ENCODE measurements at regions not wholly inside any gene's neighbourhood (a gene's known extent, or its start where the extent isn't known, plus 50 kb on each side); places are given as distances from the start of the nearest gene placed in this dataset.

- Histone ChIP-seq H3K9ac (ENCODE audit: low read length) (no peak overlapping the region), H3K36me3 (ENCODE audit: control insufficient read depth, insufficient read depth, low read length) (no peaks in the 10 kb centered on the region), H3K4me1 (ENCODE audit: control insufficient read depth, insufficient read depth, low read length) (no peaks in the 10 kb centered on the region), H3K4me3 (ENCODE audit: low read length) (no peak overlapping the region), H3K9me3 (ENCODE audit: control insufficient read depth, low read length) (no peaks in the 10 kb centered on the region), H3K27me3 (ENCODE audit: control insufficient read depth, insufficient read depth, low read length) (no peaks in the 10 kb centered on the region)
These were observed 299.5 kb downstream of the DCDC2C start for GRCh38 chr2:4002841-4003403.

GRCh38 chr2:4012197-4012596 lies 308.8 kb downstream of the DCDC2C start:
- no peaks in the 10 kb centered on the region for H3K4me1 ChIP-seq (ENCODE audit: control insufficient read depth, insufficient read depth, low read length)
- H3K4me3 ChIP-seq (ENCODE audit: low read length), result no peak overlapping the region
- H3K9me3 ChIP-seq (ENCODE audit: control insufficient read depth, low read length), result no peaks in the 10 kb centered on the region
- no peaks in the 10 kb centered on the region for H3K27me3 ChIP-seq (ENCODE audit: control insufficient read depth, insufficient read depth, low read length)
- no peak overlapping the region for H3K9ac ChIP-seq (ENCODE audit: low read length)
- no peaks in the 10 kb centered on the region for H3K36me3 ChIP-seq (ENCODE audit: control insufficient read depth, insufficient read depth, low read length)

GRCh38 chr2:4018535-4018934 lies 315.2 kb downstream of the DCDC2C start:
- H3K9ac ChIP-seq (ENCODE audit: low read length), result no peak overlapping the region
- H3K9me3 ChIP-seq (ENCODE audit: control insufficient read depth, low read length), result no peaks in the 10 kb centered on the region
- H3K36me3 ChIP-seq (ENCODE audit: control insufficient read depth, insufficient read depth, low read length), result no peaks in the 10 kb centered on the region
- H3K4me3 ChIP-seq (ENCODE audit: low read length), result no peak overlapping the region
- no peaks in the 10 kb centered on the region for H3K4me1 ChIP-seq (ENCODE audit: control insufficient read depth, insufficient read depth, low read length)
- no peaks in the 10 kb centered on the region for H3K27me3 ChIP-seq (ENCODE audit: control insufficient read depth, insufficient read depth, low read length)

GRCh38 chr2:4020153-4020552 lies 316.8 kb downstream of the DCDC2C start:
- no peaks in the 10 kb centered on the region for H3K9me3 ChIP-seq (ENCODE audit: control insufficient read depth, low read length)
- no peak overlapping the region for H3K9ac ChIP-seq (ENCODE audit: low read length)

GRCh38 chr2:4020649-4021048 lies 317.3 kb downstream of the DCDC2C start:
- Histone ChIP-seq H3K36me3 (ENCODE audit: control insufficient read depth, insufficient read depth, low read length) (no peaks in the 10 kb centered on the region), H3K27me3 (ENCODE audit: control insufficient read depth, insufficient read depth, low read length) (no peaks in the 10 kb centered on the region), H3K9ac (ENCODE audit: low read length) (no peak overlapping the region), H3K9me3 (ENCODE audit: control insufficient read depth, low read length) (no peaks in the 10 kb centered on the region), H3K4me3 (ENCODE audit: low read length) (no peak overlapping the region), H3K4me1 (ENCODE audit: control insufficient read depth, insufficient read depth, low read length) (no peaks in the 10 kb centered on the region)

More at GRCh38 chr2:4020153-4020552, 316.8 kb downstream of the DCDC2C start:
- Histone ChIP-seq H3K4me3 (ENCODE audit: low read length) (no peak overlapping the region), H3K4me1 (ENCODE audit: control insufficient read depth, insufficient read depth, low read length) (no peaks in the 10 kb centered on the region), H3K36me3 (ENCODE audit: control insufficient read depth, insufficient read depth, low read length) (no peaks in the 10 kb centered on the region), H3K27me3 (ENCODE audit: control insufficient read depth, insufficient read depth, low read length) (no peaks in the 10 kb centered on the region)

GRCh38 chr2:4024605-4025004 lies 321.2 kb downstream of the DCDC2C start:
- Histone ChIP-seq H3K4me1 (ENCODE audit: control insufficient read depth, insufficient read depth, low read length) (no peaks in the 10 kb centered on the region), H3K9ac (ENCODE audit: low read length) (no peak overlapping the region), H3K27me3 (ENCODE audit: control insufficient read depth, insufficient read depth, low read length) (no peaks in the 10 kb centered on the region), H3K4me3 (ENCODE audit: low read length) (no peak overlapping the region), H3K36me3 (ENCODE audit: control insufficient read depth, insufficient read depth, low read length) (no peaks in the 10 kb centered on the region), H3K9me3 (ENCODE audit: control insufficient read depth, low read length) (no peaks in the 10 kb centered on the region)

- H3K9ac ChIP-seq (ENCODE audit: low read length), result no peak overlapping the region
- no peaks in the 10 kb centered on the region for H3K27me3 ChIP-seq (ENCODE audit: control insufficient read depth, insufficient read depth, low read length)
- no peaks in the 10 kb centered on the region for H3K9me3 ChIP-seq (ENCODE audit: control insufficient read depth, low read length)
- H3K36me3 ChIP-seq (ENCODE audit: control insufficient read depth, insufficient read depth, low read length), result no peaks in the 10 kb centered on the region
- no peaks in the 10 kb centered on the region for H3K4me1 ChIP-seq (ENCODE audit: control insufficient read depth, insufficient read depth, low read length)
- no peak overlapping the region for H3K4me3 ChIP-seq (ENCODE audit: low read length)
These were observed 325.7 kb downstream of the DCDC2C start for GRCh38 chr2:4029081-4029480.

GRCh38 chr2:4039896-4040295 lies 336.5 kb downstream of the DCDC2C start:
- Histone ChIP-seq H3K36me3 (ENCODE audit: control insufficient read depth, insufficient read depth, low read length) (no peaks in the 10 kb centered on the region), H3K9ac (ENCODE audit: low read length) (no peak overlapping the region)

GRCh38 chr2:4047961-4048891 lies 344.9 kb downstream of the DCDC2C start:
- H3K27me3 ChIP-seq (ENCODE audit: control insufficient read depth, insufficient read depth, low read length), result no peaks in the 10 kb centered on the region
- H3K4me3 ChIP-seq (ENCODE audit: low read length), result no peak overlapping the region
- H3K4me1 ChIP-seq (ENCODE audit: control insufficient read depth, insufficient read depth, low read length), result no peaks in the 10 kb centered on the region
- H3K9ac ChIP-seq (ENCODE audit: low read length), result no peak overlapping the region
- H3K9me3 ChIP-seq (ENCODE audit: control insufficient read depth, low read length), result no peaks in the 10 kb centered on the region
- no peaks in the 10 kb centered on the region for H3K36me3 ChIP-seq (ENCODE audit: control insufficient read depth, insufficient read depth, low read length)

More at GRCh38 chr2:4039896-4040295, 336.5 kb downstream of the DCDC2C start:
- H3K4me3 ChIP-seq (ENCODE audit: low read length), result no peak overlapping the region
- H3K4me1 ChIP-seq (ENCODE audit: control insufficient read depth, insufficient read depth, low read length), result no peaks in the 10 kb centered on the region
- no peaks in the 10 kb centered on the region for H3K27me3 ChIP-seq (ENCODE audit: control insufficient read depth, insufficient read depth, low read length)
- H3K9me3 ChIP-seq (ENCODE audit: control insufficient read depth, low read length), result no peaks in the 10 kb centered on the region

GRCh38 chr2:4049463-4049862 lies 346.1 kb downstream of the DCDC2C start:
- H3K4me3 ChIP-seq (ENCODE audit: low read length), result no peak overlapping the region
- H3K4me1 ChIP-seq (ENCODE audit: control insufficient read depth, insufficient read depth, low read length), result no peaks in the 10 kb centered on the region
- no peaks in the 10 kb centered on the region for H3K27me3 ChIP-seq (ENCODE audit: control insufficient read depth, insufficient read depth, low read length)
- no peaks in the 10 kb centered on the region for H3K36me3 ChIP-seq (ENCODE audit: control insufficient read depth, insufficient read depth, low read length)
- H3K9me3 ChIP-seq (ENCODE audit: control insufficient read depth, low read length), result no peaks in the 10 kb centered on the region
- H3K9ac ChIP-seq (ENCODE audit: low read length), result no peak overlapping the region

GRCh38 chr2:4053769-4054493 lies 350.6 kb downstream of the DCDC2C start:
- H3K9ac ChIP-seq (ENCODE audit: low read length), result no peak overlapping the region
- no peaks in the 10 kb centered on the region for H3K9me3 ChIP-seq (ENCODE audit: control insufficient read depth, low read length)
- H3K27me3 ChIP-seq (ENCODE audit: control insufficient read depth, insufficient read depth, low read length), result no peaks in the 10 kb centered on the region
- H3K4me1 ChIP-seq (ENCODE audit: control insufficient read depth, insufficient read depth, low read length), result no peaks in the 10 kb centered on the region
- H3K4me3 ChIP-seq (ENCODE audit: low read length), result no peak overlapping the region
- H3K36me3 ChIP-seq (ENCODE audit: control insufficient read depth, insufficient read depth, low read length), result no peaks in the 10 kb centered on the region

GRCh38 chr2:4066217-4066616 lies 362.8 kb downstream of the DCDC2C start:
- H3K27me3 ChIP-seq (ENCODE audit: control insufficient read depth, insufficient read depth, low read length), result no peaks in the 10 kb centered on the region
- no peak overlapping the region for H3K4me3 ChIP-seq (ENCODE audit: low read length)
- H3K9me3 ChIP-seq (ENCODE audit: control insufficient read depth, low read length), result no peaks in the 10 kb centered on the region
- H3K36me3 ChIP-seq (ENCODE audit: control insufficient read depth, insufficient read depth, low read length), result no peaks in the 10 kb centered on the region
- no peak overlapping the region for H3K9ac ChIP-seq (ENCODE audit: low read length)
- H3K4me1 ChIP-seq (ENCODE audit: control insufficient read depth, insufficient read depth, low read length), result no peaks in the 10 kb centered on the region

Data from mucosa of stomach (tissue), 1 donor.